ENCODE measurements at regions not wholly inside any gene's neighbourhood (a gene's known extent, or its start where the extent isn't known, plus 50 kb on each side); places are given as distances from the start of the nearest gene placed in this dataset.
"Not testable (repeated sequence)": the region's sequence is repeated elsewhere in the genome, so short reads cannot be mapped to it uniquely, and the experiment has no call there.

GRCh38 chr13:18294311-18294710, 887.3 kb downstream of the TUBA3C start:
- TF ChIP-seq CTCF, POLR2A (IDR thresholded peaks at IDR 0.05): not testable (repeated sequence)
